Sigmoid colon (tissue), 3 donors: ENCODE measurements at regions not wholly inside any gene's neighbourhood (a gene's known extent, or its start where the extent isn't known, plus 50 kb on each side); places are given as distances from the start of the nearest gene placed in this dataset.

Experiments
- POLR2A ChIP-seq, 2 donors: fragments of 450-650 bp; IDR thresholded peaks; one replicate each; pipeline ENCODE4 v1.6.1; 2016; ENCODE audit warnings: antibody characterized with exemption in 2 of 2, mild to moderate bottlenecking in 2 of 2, moderate library complexity in 2 of 2
- TF ChIP-seq, protein P1 (sequence below), 4 experiments: fragments of 450-650 bp in 3 of 4; fragments of 200-600 bp in 1 of 4; IDR thresholded peaks; one replicate each; pipeline ENCODE4 v1.5.1; 2016 to 2019; ENCODE audit warnings: antibody characterized with exemption in 4 of 4, mild to moderate bottlenecking in 3 of 4, moderate library complexity in 2 of 4

DNA sequence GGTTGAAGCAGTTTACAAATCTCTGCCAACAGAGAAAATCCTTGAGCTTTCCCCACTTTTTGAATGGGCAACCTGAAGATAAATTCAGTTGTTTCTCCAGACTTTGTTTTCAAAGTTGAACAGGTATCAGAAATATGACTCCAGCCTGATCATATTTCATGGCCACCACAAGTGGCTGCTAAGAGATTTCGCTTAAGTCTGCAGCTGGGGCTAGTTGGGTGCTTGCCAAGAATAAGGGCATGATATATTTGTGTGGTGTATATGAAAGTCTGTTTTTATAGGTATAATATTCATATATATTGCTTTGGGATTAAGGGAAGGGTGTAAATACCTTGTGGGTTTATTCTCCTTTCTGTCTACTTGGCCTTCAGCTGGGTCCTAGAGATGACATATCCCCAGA lies 168.4 kb upstream of the GDNF start:
- TF ChIP-seq, protein P1, sequence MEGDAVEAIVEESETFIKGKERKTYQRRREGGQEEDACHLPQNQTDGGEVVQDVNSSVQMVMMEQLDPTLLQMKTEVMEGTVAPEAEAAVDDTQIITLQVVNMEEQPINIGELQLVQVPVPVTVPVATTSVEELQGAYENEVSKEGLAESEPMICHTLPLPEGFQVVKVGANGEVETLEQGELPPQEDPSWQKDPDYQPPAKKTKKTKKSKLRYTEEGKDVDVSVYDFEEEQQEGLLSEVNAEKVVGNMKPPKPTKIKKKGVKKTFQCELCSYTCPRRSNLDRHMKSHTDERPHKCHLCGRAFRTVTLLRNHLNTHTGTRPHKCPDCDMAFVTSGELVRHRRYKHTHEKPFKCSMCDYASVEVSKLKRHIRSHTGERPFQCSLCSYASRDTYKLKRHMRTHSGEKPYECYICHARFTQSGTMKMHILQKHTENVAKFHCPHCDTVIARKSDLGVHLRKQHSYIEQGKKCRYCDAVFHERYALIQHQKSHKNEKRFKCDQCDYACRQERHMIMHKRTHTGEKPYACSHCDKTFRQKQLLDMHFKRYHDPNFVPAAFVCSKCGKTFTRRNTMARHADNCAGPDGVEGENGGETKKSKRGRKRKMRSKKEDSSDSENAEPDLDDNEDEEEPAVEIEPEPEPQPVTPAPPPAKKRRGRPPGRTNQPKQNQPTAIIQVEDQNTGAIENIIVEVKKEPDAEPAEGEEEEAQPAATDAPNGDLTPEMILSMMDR (IDR thresholded peaks at IDR 0.05), result no peak
- TF ChIP-seq POLR2A (IDR thresholded peaks at IDR 0.05), result no peak
